ENCODE measurements at regions not wholly inside any gene's neighbourhood (a gene's known extent, or its start where the extent isn't known, plus 50 kb on each side); places are given as distances from the start of the nearest gene placed in this dataset.

- H3K27me3 ChIP-seq = no peaks in the 10 kb centered on the region
- no peak overlapping the region for H3K27ac ChIP-seq
- no peaks in the 10 kb centered on the region for H3K4me1 ChIP-seq
- H3K9me3 ChIP-seq = no peaks in the 10 kb centered on the region
- H3K36me3 ChIP-seq = no peaks in the 10 kb centered on the region
- TF ChIP-seq EP300 (IDR thresholded peaks at IDR 0.05) (no peak), POLR2AphosphoS5 (IDR thresholded peaks at IDR 0.05) (no peak), POLR2A (IDR thresholded peaks at IDR 0.05) (no peak), CTCF (IDR thresholded peaks at IDR 0.05) (no peak)
- WGBS, 2 donors = 19 to 37% methylated on average over 2 of the region's 2 CpGs
- DNase-seq = no peak
- H3K4me3 ChIP-seq = no peak overlapping the region
- intact Hi-C loops (cut with DNase I) = no loop called here
These were observed 350.5 kb upstream of the COL8A1 start for GRCh38 chr3:99287876-99288275.

GRCh38 chr3:99286266-99286845 is 352.0 kb upstream of the COL8A1 start:
- no peak for TF ChIP-seq POLR2AphosphoS5 (IDR thresholded peaks at IDR 0.05)
- TF ChIP-seq EP300 (IDR thresholded peaks at IDR 0.05) = no peak
- TF ChIP-seq CTCF (IDR thresholded peaks at IDR 0.05) = no peak
- no peak for TF ChIP-seq POLR2A (IDR thresholded peaks at IDR 0.05)
- Histone ChIP-seq H3K4me3 (no peak overlapping the region), H3K9me3 (no peaks in the 10 kb centered on the region), H3K4me1 (no peaks in the 10 kb centered on the region), H3K27me3 (no peaks in the 10 kb centered on the region), H3K36me3 (no peaks in the 10 kb centered on the region), H3K27ac (no peak overlapping the region)
- intact Hi-C loops (cut with DNase I) = no loop called here
- DNase-seq = no peak

- Histone ChIP-seq H3K4me1 (no peaks in the 10 kb centered on the region), H3K4me3 (no peak overlapping the region), H3K27me3 (no peaks in the 10 kb centered on the region), H3K27ac (no peak overlapping the region), H3K9me3 (no peaks in the 10 kb centered on the region), H3K36me3 (no peaks in the 10 kb centered on the region)
- DNase-seq = peak; percentile 71
- no peak for TF ChIP-seq EP300 (IDR thresholded peaks at IDR 0.05)
- TF ChIP-seq POLR2A (IDR thresholded peaks at IDR 0.05) = no peak
- no peak for TF ChIP-seq POLR2AphosphoS5 (IDR thresholded peaks at IDR 0.05)
- no peak for TF ChIP-seq CTCF (IDR thresholded peaks at IDR 0.05)
- intact Hi-C loops (cut with DNase I) = no loop called here
- WGBS, 2 donors = 85 to 88% methylated on average over 9 of the region's 9 CpGs
These were observed 368.3 kb upstream of the DCBLD2 start for GRCh38 chr3:99269606-99270351.

GRCh38 chr3:99256788-99257187 is 355.3 kb upstream of the DCBLD2 start:
- 68 to 78% methylated on average over 3 of the region's 3 CpGs for WGBS, 2 donors
- no peaks in the 10 kb centered on the region for H3K36me3 ChIP-seq
- intact Hi-C loops (cut with DNase I) = no loop called here

More at GRCh38 chr3:99256788-99257187, 355.3 kb upstream of the DCBLD2 start:
- Histone ChIP-seq H3K4me3 (no peak overlapping the region), H3K9me3 (no peaks in the 10 kb centered on the region), H3K27ac (no peak overlapping the region), H3K4me1 (peaks cover 0 to 6% (median 0%) of the 10 kb centered on the region in 4 donors), H3K27me3 (no peaks in the 10 kb centered on the region)
- no peak for TF ChIP-seq CTCF (IDR thresholded peaks at IDR 0.05)
- no peak for DNase-seq

All from sigmoid colon (tissue), 6 donors.